H9 (cell line): ENCODE measurements at regions not wholly inside any gene's neighbourhood (a gene's known extent, or its start where the extent isn't known, plus 50 kb on each side); places are given as distances from the start of the nearest gene placed in this dataset.

Experiments used
- DNase-seq: peaks from one replicate; pipeline ENCODE4 v3.0.0-alpha.2; 2017
- H2AFZ ChIP-seq: one replicate; pipeline ENCODE4 v1.6.1; 2013; ENCODE audit warnings: mild to moderate bottlenecking, low read length, control low read depth, moderate library complexity
- H2AK5ac ChIP-seq: 2 replicates; pipeline ENCODE4 v1.6.1; 2013; ENCODE audit warnings: low read length, control low read depth, mixed read lengths; ENCODE audit not compliant: insufficient read length
- H2BK120ac ChIP-seq: one replicate; pipeline ENCODE4 v1.6.1; 2013; ENCODE audit warnings: low read depth, mild to moderate bottlenecking, low read length, control low read depth, inconsistent platforms; ENCODE audit not compliant: poor library complexity, severe bottlenecking
- H2BK12ac ChIP-seq: 2 replicates; pipeline ENCODE4 v1.6.1; 2013; ENCODE audit warnings: low read length, control low read depth, mixed read lengths, low read depth; ENCODE audit not compliant: insufficient read length
- H2BK15ac ChIP-seq: 2 replicates; pipeline ENCODE4 v1.6.1; 2013; ENCODE audit warnings: low read depth, low read length, control low read depth
- H2BK20ac ChIP-seq: one replicate; pipeline ENCODE4 v1.6.1; 2013; ENCODE audit warnings: low read depth, mild to moderate bottlenecking, low read length, control low read depth, inconsistent platforms; ENCODE audit not compliant: poor library complexity, severe bottlenecking
- H2BK5ac ChIP-seq: 2 replicates; pipeline ENCODE4 v1.6.1; 2013; ENCODE audit warnings: low read length, control low read depth, mixed read lengths; ENCODE audit not compliant: insufficient read length
- H3K14ac ChIP-seq: 2 replicates; pipeline ENCODE4 v1.6.1; 2013; ENCODE audit warnings: low read length, control low read depth; ENCODE audit not compliant: insufficient read depth
- H3K18ac ChIP-seq: 2 replicates; pipeline ENCODE4 v1.6.1; 2013; ENCODE audit warnings: low read depth, mild to moderate bottlenecking, mixed read lengths, low read length, control low read depth; ENCODE audit not compliant: insufficient read length
- H3K23ac ChIP-seq: 2 replicates; pipeline ENCODE4 v1.6.1; 2013; ENCODE audit warnings: low read length, control low read depth, mixed read lengths, low read depth; ENCODE audit not compliant: insufficient read length
- H3K23me2 ChIP-seq: 2 replicates; pipeline ENCODE4 v1.6.1; 2013; ENCODE audit warnings: low read depth, mild to moderate bottlenecking, mixed read lengths, low read length, control low read depth; ENCODE audit not compliant: insufficient read length, poor library complexity, severe bottlenecking
- H3K27ac ChIP-seq: 2 replicates; pipeline ENCODE4 v1.5.1; 2013; ENCODE audit warnings: low read length, control low read depth, mixed read lengths, low read depth; ENCODE audit not compliant: insufficient read length
- H3K27me3 ChIP-seq: 2 replicates; pipeline ENCODE4 v1.6.1; 2013; ENCODE audit warnings: low read length, control low read depth, inconsistent platforms; ENCODE audit not compliant: insufficient read depth
- H3K4ac ChIP-seq: 2 replicates; pipeline ENCODE4 v1.6.1; 2013; ENCODE audit warnings: low read depth, mild to moderate bottlenecking, control low read depth, inconsistent platforms, low read length, moderate library complexity
- H3K4me1 ChIP-seq: 2 replicates; pipeline ENCODE4 v1.6.1; 2013; ENCODE audit warnings: low read length, control low read depth, inconsistent platforms; ENCODE audit not compliant: insufficient read depth
- H3K4me2 ChIP-seq: 2 replicates; pipeline ENCODE4 v1.6.1; 2013; ENCODE audit warnings: low read length, control low read depth, mixed read lengths; ENCODE audit not compliant: insufficient read length, insufficient read depth
- H3K56ac ChIP-seq: 2 replicates; pipeline ENCODE4 v1.6.1; 2013; ENCODE audit warnings: low read depth, mild to moderate bottlenecking, mixed read lengths, low read length, control low read depth; ENCODE audit not compliant: insufficient read length
- H3K79me1 ChIP-seq: 2 replicates; pipeline ENCODE4 v1.6.1; 2013; ENCODE audit warnings: low read depth, mild to moderate bottlenecking, moderate library complexity, low read length, control low read depth, inconsistent platforms; ENCODE audit not compliant: insufficient read depth, poor library complexity, severe bottlenecking
- H3K79me2 ChIP-seq: 2 replicates; pipeline ENCODE4 v1.6.1; 2013; ENCODE audit warnings: low read length, control low read depth, inconsistent platforms; ENCODE audit not compliant: insufficient read depth
- H3K9ac ChIP-seq: 2 replicates; pipeline ENCODE4 v1.6.1; 2013; ENCODE audit warnings: low read length, control low read depth, mixed read lengths; ENCODE audit not compliant: insufficient read length; ENCODE audit errors: extremely low read depth
- H3K9me3 ChIP-seq: one replicate; pipeline ENCODE4 v1.6.1; 2013; ENCODE audit warnings: low read depth, low read length, inconsistent platforms; ENCODE audit not compliant: control insufficient read depth
- H3T11ph ChIP-seq: one replicate; pipeline ENCODE4 v1.6.1; 2013; ENCODE audit warnings: mild to moderate bottlenecking, low read length, control low read depth, inconsistent platforms
- H4K20me1 ChIP-seq: one replicate; pipeline ENCODE4 v1.6.1; 2013; ENCODE audit not compliant: control insufficient read depth, insufficient read length, insufficient read depth
- H4K5ac ChIP-seq: 2 replicates; pipeline ENCODE4 v1.6.1; 2013; ENCODE audit warnings: low read depth, mild to moderate bottlenecking, mixed read lengths, low read length, control low read depth; ENCODE audit not compliant: insufficient read length
- H4K8ac ChIP-seq: replicated peaks from 2 replicates; pipeline ENCODE4 v1.6.1; 2013; ENCODE audit warnings: low read length, control low read depth, mixed read lengths, low read depth; ENCODE audit not compliant: insufficient read length
- H4K91ac ChIP-seq: 2 replicates; pipeline ENCODE4 v1.6.1; 2013; ENCODE audit warnings: low read depth, mild to moderate bottlenecking, moderate library complexity, mixed read lengths, low read length, control low read depth; ENCODE audit not compliant: insufficient read length
- H3K27ac Mint-ChIP-seq, 3 experiments: 2 replicates in 2 of 3; 3 replicates in 1 of 3; pipeline ENCODE4 v1.8.0; 2020 to 2021; ENCODE audit warnings: mixed read lengths in 3 of 3, mild to moderate bottlenecking in 1 of 3, moderate library complexity in 1 of 3
- H3K27me3 Mint-ChIP-seq: 2 replicates; pipeline ENCODE4 v1.8.0; 2021; ENCODE audit warnings: low read depth, mild to moderate bottlenecking, moderate library complexity, mixed read lengths
- H3K36me3 Mint-ChIP-seq, 3 experiments: 2 replicates in 2 of 3; 3 replicates in 1 of 3; pipeline ENCODE4 v1.8.0; 2020 to 2021; ENCODE audit warnings: low read depth in 3 of 3, mixed read lengths in 3 of 3; ENCODE audit not compliant: insufficient read depth in 1 of 3
- H3K4me1 Mint-ChIP-seq, 2 experiments: 2 replicates each; pipeline ENCODE4 v1.8.0; 2020; ENCODE audit warnings: mixed read lengths in 2 of 2
- H3K4me3 Mint-ChIP-seq, 2 experiments: 2 replicates in 1 of 2; 3 replicates in 1 of 2; pipeline ENCODE4 v1.8.0; 2020 to 2021; ENCODE audit warnings: mild to moderate bottlenecking in 2 of 2, mixed read lengths in 2 of 2, moderate library complexity in 1 of 2
- H3K9me3 Mint-ChIP-seq, 2 experiments: 2 replicates in 1 of 2; 3 replicates in 1 of 2; pipeline ENCODE4 v1.8.0; 2020; ENCODE audit warnings: mild to moderate bottlenecking in 2 of 2, mixed read lengths in 2 of 2, moderate library complexity in 1 of 2
- WGBS: extraction: QIAGEN DNeasy Blood & Tissue Kit; methylation state at CpG from one replicate; pipeline ENCODE4 v1.1.7; 2013; ENCODE audit warnings: missing lambda C conversion rate, low lambda C conversion rate, mixed read lengths; ENCODE audit not compliant: insufficient read length; ENCODE audit errors: extremely low coverage; 5-methylcytosine and 5-hydroxymethylcytosine counted together
- TF ChIP-seq, protein P1 (sequence below): fragments of 200-600 bp; sonication (generic); conservative IDR thresholded peaks from 3 replicates; pipeline ENCODE4 v1.8.0; 2021; ENCODE audit warnings: antibody characterized with exemption, mild to moderate bottlenecking

DNA sequence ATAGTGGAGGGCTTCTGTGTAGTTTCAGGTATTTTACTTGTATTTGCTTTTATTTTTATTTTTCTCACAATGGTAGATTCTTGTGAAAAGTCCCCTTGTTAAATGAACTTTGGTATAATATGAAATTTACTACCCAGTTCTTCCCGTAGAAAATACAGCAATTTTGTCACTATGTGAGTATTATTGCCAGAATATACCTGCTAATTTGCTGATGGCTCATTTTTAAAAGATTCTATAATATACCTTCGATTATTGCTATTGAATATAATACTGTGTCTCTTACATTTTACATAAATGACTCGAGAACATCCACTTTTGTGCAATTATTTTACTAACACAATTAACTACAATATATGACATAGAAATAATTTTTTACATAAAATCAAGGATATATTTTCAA, 262.3 kb upstream of the NOVA1 start:
- no peaks in the 10 kb centered on the region for H3K79me2 ChIP-seq
- Mint-ChIP-seq H3K9me3 (no peaks in the 10 kb centered on the region), H3K27ac (no peak overlapping the region), H3K36me3 (no peaks in the 10 kb centered on the region), H3K4me1 (no peaks in the 10 kb centered on the region), H3K4me3 (no peak overlapping the region), H3K27me3 (no peaks in the 10 kb centered on the region)
- no peak overlapping the region for H2BK20ac ChIP-seq
- TF ChIP-seq, protein P1, sequence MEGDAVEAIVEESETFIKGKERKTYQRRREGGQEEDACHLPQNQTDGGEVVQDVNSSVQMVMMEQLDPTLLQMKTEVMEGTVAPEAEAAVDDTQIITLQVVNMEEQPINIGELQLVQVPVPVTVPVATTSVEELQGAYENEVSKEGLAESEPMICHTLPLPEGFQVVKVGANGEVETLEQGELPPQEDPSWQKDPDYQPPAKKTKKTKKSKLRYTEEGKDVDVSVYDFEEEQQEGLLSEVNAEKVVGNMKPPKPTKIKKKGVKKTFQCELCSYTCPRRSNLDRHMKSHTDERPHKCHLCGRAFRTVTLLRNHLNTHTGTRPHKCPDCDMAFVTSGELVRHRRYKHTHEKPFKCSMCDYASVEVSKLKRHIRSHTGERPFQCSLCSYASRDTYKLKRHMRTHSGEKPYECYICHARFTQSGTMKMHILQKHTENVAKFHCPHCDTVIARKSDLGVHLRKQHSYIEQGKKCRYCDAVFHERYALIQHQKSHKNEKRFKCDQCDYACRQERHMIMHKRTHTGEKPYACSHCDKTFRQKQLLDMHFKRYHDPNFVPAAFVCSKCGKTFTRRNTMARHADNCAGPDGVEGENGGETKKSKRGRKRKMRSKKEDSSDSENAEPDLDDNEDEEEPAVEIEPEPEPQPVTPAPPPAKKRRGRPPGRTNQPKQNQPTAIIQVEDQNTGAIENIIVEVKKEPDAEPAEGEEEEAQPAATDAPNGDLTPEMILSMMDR: no peak
- no peak overlapping the region for H3K56ac ChIP-seq
- H3K4me1 ChIP-seq: no peaks in the 10 kb centered on the region
- H3K4ac ChIP-seq: no peak overlapping the region
- no peak overlapping the region for H4K91ac ChIP-seq
- H3K9me3 ChIP-seq: no peaks in the 10 kb centered on the region
- no peaks in the 10 kb centered on the region for H3K27me3 ChIP-seq
- no peak overlapping the region for H3T11ph ChIP-seq
- no peak overlapping the region for H2BK5ac ChIP-seq
- no peak overlapping the region for H4K5ac ChIP-seq
- WGBS: no CpG with 5 or more reads among the region's 3 CpGs
- no peaks in the 10 kb centered on the region for H3K23me2 ChIP-seq
- H3K79me1 ChIP-seq: no peaks in the 10 kb centered on the region
- no peak overlapping the region for H3K14ac ChIP-seq
- no peaks in the 10 kb centered on the region for H4K20me1 ChIP-seq
- no peak overlapping the region for H3K23ac ChIP-seq
- no peak overlapping the region for H2AFZ ChIP-seq
- no peak overlapping the region for H3K18ac ChIP-seq
- no peak overlapping the region for H2BK120ac ChIP-seq
- no peak overlapping the region for H3K4me2 ChIP-seq
- DNase-seq: no peak
- no peak overlapping the region for H2AK5ac ChIP-seq
- no peak overlapping the region for H3K27ac ChIP-seq
- H4K8ac ChIP-seq: no peak overlapping the region
- no peak overlapping the region for H2BK12ac ChIP-seq
- H2BK15ac ChIP-seq: no peak overlapping the region
- H3K9ac ChIP-seq: no peak overlapping the region
